Mesothelial cell of epicardium (in vitro differentiated cells): ENCODE measurements at regions not wholly inside any gene's neighbourhood (a gene's known extent, or its start where the extent isn't known, plus 50 kb on each side); places are given as distances from the start of the nearest gene placed in this dataset.

Source experiments
- DNase-seq, 2 experiments: peaks; one replicate each; pipeline ENCODE4 v3.0.0; 2021; ENCODE audit warnings: low spot score in 2 of 2; ENCODE audit not compliant: unreplicated experiment in 2 of 2
- H3K27ac Mint-ChIP-seq: 2 replicates; pipeline ENCODE4 v1.8.0; 2021; ENCODE audit warnings: mixed read lengths
- H3K27me3 Mint-ChIP-seq: 2 replicates; pipeline ENCODE4 v1.8.0; 2021; ENCODE audit warnings: low read depth, mixed read lengths
- H3K36me3 Mint-ChIP-seq: 2 replicates; pipeline ENCODE4 v1.8.0; 2021; ENCODE audit warnings: mixed read lengths
- H3K4me1 Mint-ChIP-seq: 2 replicates; pipeline ENCODE4 v1.8.0; 2021; ENCODE audit warnings: mixed read lengths
- H3K4me3 Mint-ChIP-seq: 2 replicates; pipeline ENCODE4 v1.8.0; 2021; ENCODE audit warnings: mild to moderate bottlenecking, moderate library complexity, mixed read lengths
- H3K9me3 Mint-ChIP-seq: 2 replicates; pipeline ENCODE4 v1.8.0; 2021; ENCODE audit warnings: mixed read lengths
- TF ChIP-seq, protein P1 (sequence below): fragments of 200-600 bp; sonication (generic); IDR thresholded peaks from one replicate; pipeline ENCODE4 v1.5.0; 2021; ENCODE audit warnings: antibody characterized with exemption; ENCODE audit not compliant: unreplicated experiment

DNA sequence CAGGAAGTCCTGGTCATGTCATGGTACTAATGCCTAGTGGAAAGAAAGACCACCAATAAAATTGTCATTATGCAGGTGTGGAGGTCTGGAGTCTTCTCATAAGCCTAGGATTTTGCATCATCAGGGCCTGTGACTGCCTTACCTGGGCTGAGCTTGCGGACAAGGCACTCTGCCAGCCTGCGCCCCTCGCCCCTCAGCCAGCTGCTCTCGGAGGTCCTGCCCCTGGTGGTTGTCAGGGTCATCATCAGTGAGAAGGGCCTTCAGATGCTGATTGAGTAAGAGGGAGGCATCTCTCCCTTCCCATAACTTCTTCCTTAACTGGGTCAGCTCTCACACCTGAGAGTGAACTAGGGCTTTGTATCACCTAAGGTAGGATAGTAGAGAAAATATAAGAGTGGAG lies 132.8 kb downstream of the DCLK3 start:
- H3K9me3 Mint-ChIP-seq: peaks cover 16% of the 10 kb centered on the region

DNA sequence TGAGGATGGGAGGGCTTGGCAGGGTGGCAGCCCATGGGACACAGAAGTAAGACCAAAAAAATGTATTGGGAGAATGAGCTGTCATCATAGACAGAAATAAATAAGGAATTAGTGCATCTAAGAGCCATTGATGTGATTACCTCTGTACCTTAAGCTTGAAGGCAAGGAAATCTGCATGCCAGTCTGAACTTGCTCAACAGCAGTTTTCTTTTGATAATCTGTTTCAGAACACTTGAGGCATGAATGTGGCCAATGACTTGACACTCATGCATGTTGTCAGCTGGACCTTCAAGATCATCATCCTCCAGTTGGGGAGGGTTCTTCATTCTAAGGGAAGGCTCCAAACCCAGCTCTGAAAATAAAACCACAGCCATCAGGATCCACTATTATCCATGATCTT lies 148.5 kb downstream of the DCLK3 start:
- Mint-ChIP-seq H3K27ac (no peak overlapping the region), H3K36me3 (peaks cover 1% of the 10 kb centered on the region), H3K9me3 (peaks cover 7% of the 10 kb centered on the region), H3K4me3 (no peak overlapping the region), H3K4me1 (no peaks in the 10 kb centered on the region), H3K27me3 (peaks cover 94% of the 10 kb centered on the region)
- TF ChIP-seq, protein P1, sequence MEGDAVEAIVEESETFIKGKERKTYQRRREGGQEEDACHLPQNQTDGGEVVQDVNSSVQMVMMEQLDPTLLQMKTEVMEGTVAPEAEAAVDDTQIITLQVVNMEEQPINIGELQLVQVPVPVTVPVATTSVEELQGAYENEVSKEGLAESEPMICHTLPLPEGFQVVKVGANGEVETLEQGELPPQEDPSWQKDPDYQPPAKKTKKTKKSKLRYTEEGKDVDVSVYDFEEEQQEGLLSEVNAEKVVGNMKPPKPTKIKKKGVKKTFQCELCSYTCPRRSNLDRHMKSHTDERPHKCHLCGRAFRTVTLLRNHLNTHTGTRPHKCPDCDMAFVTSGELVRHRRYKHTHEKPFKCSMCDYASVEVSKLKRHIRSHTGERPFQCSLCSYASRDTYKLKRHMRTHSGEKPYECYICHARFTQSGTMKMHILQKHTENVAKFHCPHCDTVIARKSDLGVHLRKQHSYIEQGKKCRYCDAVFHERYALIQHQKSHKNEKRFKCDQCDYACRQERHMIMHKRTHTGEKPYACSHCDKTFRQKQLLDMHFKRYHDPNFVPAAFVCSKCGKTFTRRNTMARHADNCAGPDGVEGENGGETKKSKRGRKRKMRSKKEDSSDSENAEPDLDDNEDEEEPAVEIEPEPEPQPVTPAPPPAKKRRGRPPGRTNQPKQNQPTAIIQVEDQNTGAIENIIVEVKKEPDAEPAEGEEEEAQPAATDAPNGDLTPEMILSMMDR: no peak
- no peak for DNase-seq

More for the DNA sequence above, 132.8 kb downstream of the DCLK3 start:
- TF ChIP-seq, protein P1: no peak
- Mint-ChIP-seq H3K4me3 (no peak overlapping the region), H3K4me1 (no peaks in the 10 kb centered on the region), H3K27ac (no peak overlapping the region), H3K36me3 (no peaks in the 10 kb centered on the region), H3K27me3 (peaks cover 70% of the 10 kb centered on the region)
- DNase-seq: no peak

DNA sequence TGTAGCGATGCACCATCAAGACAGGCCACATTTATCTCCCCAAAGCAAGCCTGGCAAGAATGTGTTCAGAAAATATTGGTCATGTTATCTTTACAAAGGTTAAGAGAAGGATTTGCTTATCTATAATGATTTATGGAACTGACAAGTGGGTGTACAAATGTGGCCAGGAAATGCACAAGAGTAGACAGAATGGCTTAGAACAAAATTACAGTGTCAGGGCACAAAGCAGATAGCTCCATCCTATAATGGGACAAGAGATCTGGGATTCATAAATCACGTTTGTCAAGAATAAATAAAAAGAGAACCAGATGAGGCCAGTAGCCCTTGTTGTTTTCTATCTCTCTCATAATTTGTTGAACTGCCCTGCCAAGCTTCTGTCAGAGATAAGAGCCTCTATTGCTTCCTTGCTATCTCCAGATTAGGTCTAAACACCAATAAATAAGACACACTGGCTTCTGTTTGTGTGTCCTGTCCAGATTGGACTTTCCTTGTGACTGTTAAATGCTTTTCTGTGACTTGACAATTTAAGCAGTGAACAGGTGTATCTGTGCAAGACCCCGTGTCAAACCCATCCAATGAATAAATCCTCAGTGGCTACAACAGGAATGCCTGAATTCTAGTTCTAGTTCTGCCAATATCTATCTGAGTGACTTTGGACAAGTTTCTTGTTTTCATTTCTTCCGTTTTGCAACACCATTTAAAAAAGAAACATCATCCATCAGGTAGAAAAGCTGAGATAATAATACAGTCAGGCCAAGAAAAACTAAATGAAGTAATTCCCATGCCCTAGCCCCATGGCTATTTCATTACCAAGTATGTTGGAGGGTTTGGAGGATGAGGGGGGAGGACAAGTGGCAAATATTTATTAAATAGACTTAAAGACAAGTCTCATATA lies 157.2 kb downstream of the DCLK3 start:
- H3K27me3 Mint-ChIP-seq: peaks cover 75% of the 10 kb centered on the region
- peaks cover 6% of the 10 kb centered on the region for H3K9me3 Mint-ChIP-seq
- no peak for DNase-seq
- no peak overlapping the region for H3K4me3 Mint-ChIP-seq
- H3K27ac Mint-ChIP-seq: no peak overlapping the region
- TF ChIP-seq, protein P1: no peak
- H3K36me3 Mint-ChIP-seq: no peaks in the 10 kb centered on the region
- H3K4me1 Mint-ChIP-seq: peaks cover 23% of the 10 kb centered on the region

DNA sequence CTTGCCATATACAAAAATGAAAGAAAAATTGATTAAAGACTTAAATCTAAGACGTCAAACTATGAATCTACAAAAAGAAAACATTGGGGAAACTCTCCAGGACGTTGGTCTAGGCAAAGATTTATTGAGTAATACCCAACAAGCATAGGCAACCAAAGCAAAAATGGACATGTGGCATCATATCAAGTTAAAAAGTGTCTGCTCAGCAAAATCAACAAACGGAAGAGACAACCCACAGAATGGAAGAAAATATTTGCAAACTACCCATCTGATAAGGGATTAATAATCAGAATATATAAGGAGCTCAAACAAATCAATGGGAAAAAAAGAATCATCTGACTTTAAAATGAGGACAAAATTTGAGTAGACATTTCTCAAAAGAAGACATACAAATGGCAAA lies 160.9 kb downstream of the DCLK3 start:
- Mint-ChIP-seq H3K36me3 (no peaks in the 10 kb centered on the region), H3K27me3 (peaks cover 69% of the 10 kb centered on the region), H3K9me3 (peaks cover 4% of the 10 kb centered on the region), H3K4me3 (no peak overlapping the region), H3K27ac (no peak overlapping the region), H3K4me1 (peaks cover 19% of the 10 kb centered on the region)
- TF ChIP-seq, protein P1: no peak
- DNase-seq: no peak

DNA sequence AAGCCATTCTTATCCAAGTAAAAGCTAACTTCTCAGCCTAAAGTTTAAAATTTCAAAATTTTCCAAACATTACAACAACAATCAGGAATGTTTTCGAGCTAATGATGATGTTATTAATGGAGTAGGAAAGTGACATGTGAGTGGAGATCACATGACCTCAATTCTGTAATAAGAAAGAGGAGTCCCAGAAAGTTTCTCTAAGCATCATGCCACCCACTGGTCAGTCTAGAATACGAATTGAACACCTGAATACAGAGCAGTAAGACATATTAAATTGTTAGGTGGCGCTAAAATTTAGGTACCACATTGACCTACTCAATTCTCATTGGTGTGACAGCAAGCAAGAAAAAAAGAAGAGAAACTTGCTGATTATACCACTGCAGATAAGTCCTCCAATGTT lies 163.9 kb downstream of the DCLK3 start:
- no peak for DNase-seq
- Mint-ChIP-seq H3K9me3 (peaks cover 4% of the 10 kb centered on the region), H3K36me3 (no peaks in the 10 kb centered on the region), H3K27me3 (peaks cover 84% of the 10 kb centered on the region), H3K27ac (no peak overlapping the region), H3K4me1 (no peaks in the 10 kb centered on the region), H3K4me3 (no peak overlapping the region)
- TF ChIP-seq, protein P1: no peak
